ENCODE measurements at regions not wholly inside any gene's neighbourhood (a gene's known extent, or its start where the extent isn't known, plus 50 kb on each side); places are given as distances from the start of the nearest gene placed in this dataset.

DNA sequence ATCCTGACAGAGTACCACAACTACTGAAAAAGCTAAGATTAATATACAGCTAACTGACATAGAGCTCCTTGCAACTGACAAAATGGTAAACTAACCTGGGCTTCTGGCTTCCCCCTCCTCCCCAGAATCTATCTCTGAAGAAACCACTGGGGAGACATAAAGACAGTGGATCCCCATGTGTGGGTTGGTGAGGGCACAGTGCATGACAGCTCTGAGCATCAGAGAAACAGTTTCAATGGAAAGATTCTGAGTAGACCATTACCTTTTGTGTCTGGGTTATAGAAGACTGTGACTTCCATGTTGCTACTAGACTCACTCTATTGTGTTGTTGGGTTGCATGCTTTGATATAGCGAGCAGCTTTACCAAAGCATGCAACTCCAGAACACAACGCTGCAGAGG is 247.4 kb downstream of the EFCAB11 start:
- ATAC-seq (ENCODE audit: low read depth in 2 of 2) (no peak), DNase-seq (no peak)
- no peaks in the 10 kb centered on the region for H3K9me3 ChIP-seq (ENCODE audit: control insufficient read depth in 2 of 2, low read length in 2 of 2)
- H3K27me3 ChIP-seq (ENCODE audit: control insufficient read depth, insufficient read depth, low read length), result no peaks in the 10 kb centered on the region
- Mint-ChIP-seq H3K9me3 (peaks cover 0 to 9% (median 2%) of the 10 kb centered on the region in 7 donors), H3K4me3 (no peak overlapping the region), H3K36me3 (peaks cover 5% of the 10 kb centered on the region), H3K4me1 (peaks cover 11 to 39% (median 19%) of the 10 kb centered on the region in 4 donors), H3K27ac (no peak overlapping the region), H3K27me3 (no peaks in the 10 kb centered on the region)
- peaks cover 13% of the 10 kb centered on the region for H3K4me1 ChIP-seq (ENCODE audit: control insufficient read depth, insufficient read depth, low read length, poor library complexity, severe bottlenecking)
- no peak overlapping the region for H3K4me3 ChIP-seq (ENCODE audit: low read depth, low read length)
- no peaks in the 10 kb centered on the region for H3K36me3 ChIP-seq (ENCODE audit: control insufficient read depth, insufficient read depth, low read length)
- H3K27ac ChIP-seq (ENCODE audit: insufficient read depth, low read length, poor library complexity, severe bottlenecking), result no peak overlapping the region

DNA sequence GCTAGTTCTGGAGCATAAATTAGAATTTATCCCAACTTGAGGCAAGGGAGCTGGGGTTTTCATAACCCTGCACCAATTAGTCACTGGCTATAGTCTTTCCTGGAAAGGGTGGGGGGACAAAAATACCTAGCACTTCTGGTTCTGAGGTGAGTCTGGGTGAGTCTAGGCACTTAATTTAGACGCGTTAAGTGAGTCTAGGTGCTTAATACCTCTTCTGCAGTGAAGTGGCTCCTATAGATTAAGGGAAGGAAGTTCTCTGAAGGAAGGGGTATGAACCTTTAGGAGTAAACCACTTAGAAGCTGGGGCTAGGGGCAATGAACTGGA is 251.7 kb downstream of the EFCAB11 start:
- H3K27ac ChIP-seq (ENCODE audit: insufficient read depth, low read length, poor library complexity, severe bottlenecking), result no peak overlapping the region
- no peaks in the 10 kb centered on the region for H3K27me3 ChIP-seq (ENCODE audit: control insufficient read depth, insufficient read depth, low read length)
- peaks cover 24% of the 10 kb centered on the region for H3K4me1 ChIP-seq (ENCODE audit: control insufficient read depth, insufficient read depth, low read length, poor library complexity, severe bottlenecking)
- no peaks in the 10 kb centered on the region for H3K36me3 ChIP-seq (ENCODE audit: control insufficient read depth, insufficient read depth, low read length)
- H3K4me1 Mint-ChIP-seq, result peaks cover under 1 to 51% (median 20%) of the 10 kb centered on the region in 4 donors
- H3K4me3 Mint-ChIP-seq, result peak overlapping the region in 3 of 4 donors; percentile 45 to 85 (median 85)
- no peak for ATAC-seq (ENCODE audit: low read depth in 2 of 2)
- H3K9me3 ChIP-seq (ENCODE audit: control insufficient read depth in 2 of 2, low read length in 2 of 2), result no peaks in the 10 kb centered on the region
- H3K9me3 Mint-ChIP-seq, result peaks cover 0 to 4% (median 0%) of the 10 kb centered on the region in 7 donors
- no peaks in the 10 kb centered on the region for H3K27me3 Mint-ChIP-seq
- DNase-seq, result no peak
- H3K27ac Mint-ChIP-seq, result no peak overlapping the region
- no peak overlapping the region for H3K4me3 ChIP-seq (ENCODE audit: low read depth, low read length)
- H3K36me3 Mint-ChIP-seq, result no peaks in the 10 kb centered on the region

DNA sequence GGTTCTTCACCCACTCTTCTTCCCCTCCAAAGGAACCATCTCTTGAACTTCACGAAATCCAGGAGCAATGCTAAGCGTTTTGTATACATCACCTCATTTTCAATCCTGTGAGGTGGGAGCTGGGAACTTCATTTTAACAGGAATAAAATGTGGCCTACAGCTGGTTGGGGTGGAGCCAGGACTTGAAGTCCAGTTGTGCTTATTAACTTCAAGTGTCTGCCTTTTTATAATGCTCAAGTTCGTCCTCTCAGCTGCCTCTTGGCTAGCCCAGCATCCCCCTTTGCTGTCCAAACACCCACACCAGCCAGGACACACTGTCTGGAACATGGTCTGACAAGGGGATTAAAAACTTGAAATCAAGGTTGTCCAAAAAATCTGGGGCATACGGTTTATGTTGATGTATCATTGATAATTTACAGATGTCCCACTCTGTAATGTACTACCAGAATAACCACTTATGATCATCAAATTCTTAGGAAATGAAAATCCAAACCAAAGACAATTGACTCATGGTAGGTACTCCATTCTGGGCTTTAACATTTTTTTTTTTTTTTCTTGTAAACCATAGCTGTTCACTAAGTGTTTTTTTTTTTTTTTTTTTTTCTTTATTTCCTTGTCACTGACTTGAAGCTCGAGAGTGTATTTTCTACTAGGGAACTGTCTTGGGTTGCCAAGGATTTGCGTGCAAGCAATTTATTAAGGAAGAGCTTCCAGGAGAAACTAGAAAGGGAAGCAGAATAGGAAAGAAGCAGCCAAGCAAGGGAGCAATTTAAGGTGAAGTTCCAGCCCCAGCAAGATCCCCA is 252.3 kb downstream of the EFCAB11 start:
- Mint-ChIP-seq H3K27ac (peak overlapping the region; percentile 26 to 95 (median 79)), H3K27me3 (no peaks in the 10 kb centered on the region), H3K9me3 (peaks cover 0 to 4% (median 0%) of the 10 kb centered on the region in 7 donors), H3K4me3 (peak overlapping the region; percentile 85 to 89 (median 86)), H3K36me3 (no peaks in the 10 kb centered on the region), H3K4me1 (peaks cover 6 to 54% (median 21%) of the 10 kb centered on the region in 4 donors)
- ATAC-seq (ENCODE audit: low read depth in 2 of 2) (no peak), DNase-seq (no peak)
- Histone ChIP-seq H3K27ac (ENCODE audit: insufficient read depth, low read length, poor library complexity, severe bottlenecking) (peak overlapping the region; percentile 55), H3K36me3 (ENCODE audit: control insufficient read depth, insufficient read depth, low read length) (no peaks in the 10 kb centered on the region), H3K27me3 (ENCODE audit: control insufficient read depth, insufficient read depth, low read length) (no peaks in the 10 kb centered on the region), H3K4me1 (ENCODE audit: control insufficient read depth, insufficient read depth, low read length, poor library complexity, severe bottlenecking) (peaks cover 24% of the 10 kb centered on the region), H3K4me3 (ENCODE audit: low read depth, low read length) (peak overlapping the region; percentile 68), H3K9me3 (ENCODE audit: control insufficient read depth in 2 of 2, low read length in 2 of 2) (no peaks in the 10 kb centered on the region)

DNA sequence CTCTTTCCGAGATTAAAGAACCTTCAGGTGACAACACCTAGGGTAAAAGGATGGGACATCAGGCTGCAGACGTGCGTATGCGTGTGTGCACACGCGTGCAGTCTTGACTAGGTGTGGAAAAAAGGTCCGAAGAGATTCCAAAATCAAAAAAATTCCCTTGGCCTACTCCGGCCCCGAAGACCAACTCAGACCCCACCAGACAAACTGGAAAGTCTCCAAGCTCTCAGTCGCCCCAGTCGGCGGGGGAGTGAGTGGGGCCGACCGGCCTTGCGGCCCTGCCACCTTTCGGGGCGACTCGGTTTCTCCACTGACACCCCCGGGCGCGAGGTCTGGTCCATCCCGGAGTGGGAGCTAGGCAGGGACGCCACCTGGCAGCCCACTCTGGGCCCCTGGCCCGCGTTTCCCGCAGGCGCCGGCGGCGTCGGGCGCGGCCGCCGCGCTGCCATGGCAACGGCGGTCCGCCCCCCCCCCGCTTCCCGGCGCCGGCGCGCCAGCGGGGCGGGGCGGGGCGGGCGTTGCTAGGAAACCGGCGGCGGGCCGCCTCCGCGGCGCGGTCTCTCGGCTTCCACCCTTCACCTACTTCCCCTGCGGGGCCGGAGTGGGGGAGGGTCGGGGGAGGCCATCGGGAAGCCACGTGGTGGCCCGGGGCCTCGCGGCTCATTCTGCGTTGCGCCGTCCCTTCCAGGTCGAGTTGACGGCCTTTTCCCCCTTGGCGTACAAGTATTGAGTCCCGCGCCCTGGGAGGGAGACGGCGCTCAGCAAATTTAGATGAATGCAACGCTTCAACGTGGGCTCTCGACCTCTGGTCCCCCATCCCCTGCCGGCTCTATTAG is 253.1 kb downstream of the EFCAB11 start:
- peak overlapping the region; percentile 85 to 89 (median 86) for H3K4me3 Mint-ChIP-seq
- no peaks in the 10 kb centered on the region for H3K27me3 Mint-ChIP-seq
- peaks cover 0 to 4% (median 0%) of the 10 kb centered on the region in 7 donors for H3K9me3 Mint-ChIP-seq
- Histone ChIP-seq H3K36me3 (ENCODE audit: control insufficient read depth, insufficient read depth, low read length) (no peaks in the 10 kb centered on the region), H3K4me3 (ENCODE audit: low read depth, low read length) (peak overlapping the region; percentile 68), H3K27ac (ENCODE audit: insufficient read depth, low read length, poor library complexity, severe bottlenecking) (peak overlapping the region; percentile 55), H3K27me3 (ENCODE audit: control insufficient read depth, insufficient read depth, low read length) (no peaks in the 10 kb centered on the region), H3K4me1 (ENCODE audit: control insufficient read depth, insufficient read depth, low read length, poor library complexity, severe bottlenecking) (peaks cover 24% of the 10 kb centered on the region), H3K9me3 (ENCODE audit: control insufficient read depth in 2 of 2, low read length in 2 of 2) (no peaks in the 10 kb centered on the region)
- ATAC-seq (ENCODE audit: low read depth in 2 of 2), result peak; percentile 86 to 91
- no peaks in the 10 kb centered on the region for H3K36me3 Mint-ChIP-seq
- peak; percentile 79 to 81 (median 80) for DNase-seq
- H3K4me1 Mint-ChIP-seq, result peaks cover 6 to 53% (median 22%) of the 10 kb centered on the region in 4 donors
- peak overlapping the region; percentile 26 to 95 (median 79) for H3K27ac Mint-ChIP-seq

DNA sequence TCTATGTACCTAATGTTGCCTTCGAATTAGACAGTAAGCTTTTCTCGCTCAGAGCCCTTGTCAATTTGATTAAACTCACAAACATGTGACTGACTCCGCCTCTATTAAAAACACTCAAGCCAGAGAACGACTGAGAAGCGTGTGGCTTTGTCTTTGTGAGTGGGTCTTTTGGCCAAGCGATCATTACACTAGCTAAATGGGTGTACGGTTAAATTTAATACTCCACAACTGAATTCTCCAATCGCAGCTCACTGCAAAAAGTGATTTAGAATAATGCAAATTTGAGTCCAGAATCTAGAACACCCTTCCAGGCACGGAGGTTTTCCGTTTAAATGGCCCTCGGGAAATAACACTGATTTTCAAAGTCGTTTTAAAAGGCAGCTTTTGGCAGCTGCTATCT is 253.7 kb downstream of the EFCAB11 start:
- no peaks in the 10 kb centered on the region for H3K36me3 ChIP-seq (ENCODE audit: control insufficient read depth, insufficient read depth, low read length)
- ATAC-seq (ENCODE audit: low read depth in 2 of 2) (no peak), DNase-seq (no peak)
- H3K9me3 ChIP-seq (ENCODE audit: control insufficient read depth in 2 of 2, low read length in 2 of 2), result no peaks in the 10 kb centered on the region
- no peaks in the 10 kb centered on the region for H3K27me3 ChIP-seq (ENCODE audit: control insufficient read depth, insufficient read depth, low read length)
- Mint-ChIP-seq H3K4me3 (peak overlapping the region; percentile 79 to 85 (median 80)), H3K27me3 (no peaks in the 10 kb centered on the region), H3K36me3 (no peaks in the 10 kb centered on the region), H3K9me3 (peaks cover 0 to 4% (median 0%) of the 10 kb centered on the region in 7 donors), H3K4me1 (peaks cover 6 to 50% (median 20%) of the 10 kb centered on the region in 4 donors), H3K27ac (peak overlapping the region in 2 of 3 donors; percentile 59 to 86)
- peak overlapping the region; percentile 62 for H3K4me3 ChIP-seq (ENCODE audit: low read depth, low read length)
- peaks cover 24% of the 10 kb centered on the region for H3K4me1 ChIP-seq (ENCODE audit: control insufficient read depth, insufficient read depth, low read length, poor library complexity, severe bottlenecking)
- H3K27ac ChIP-seq (ENCODE audit: insufficient read depth, low read length, poor library complexity, severe bottlenecking), result no peak overlapping the region

DNA sequence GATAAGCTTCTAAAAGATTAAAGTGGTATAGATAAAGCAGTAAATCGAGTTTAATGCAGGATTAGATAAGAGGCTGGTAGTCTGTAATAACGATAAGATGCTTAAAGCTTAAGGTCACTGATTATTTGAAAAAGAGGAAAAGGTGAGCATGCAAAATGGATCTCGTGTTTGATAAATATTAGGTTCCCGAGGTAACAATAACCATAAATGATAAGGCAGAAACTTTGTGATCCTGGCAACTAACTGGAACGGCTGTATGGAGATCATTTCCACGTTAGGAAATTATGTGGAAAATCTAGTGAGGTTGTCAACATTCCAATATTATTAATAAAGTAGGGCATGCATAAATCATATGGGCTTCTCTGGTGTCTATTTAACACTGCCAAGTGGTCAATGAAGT is 255.5 kb downstream of the EFCAB11 start:
- H3K27ac Mint-ChIP-seq, result no peak overlapping the region
- H3K4me3 Mint-ChIP-seq, result peak overlapping the region in 1 of 4 donors; percentile 20
- H3K27ac ChIP-seq (ENCODE audit: insufficient read depth, low read length, poor library complexity, severe bottlenecking), result no peak overlapping the region
- H3K4me1 Mint-ChIP-seq, result peaks cover 6 to 46% (median 16%) of the 10 kb centered on the region in 4 donors
- H3K36me3 Mint-ChIP-seq, result no peaks in the 10 kb centered on the region
- H3K4me3 ChIP-seq (ENCODE audit: low read depth, low read length), result no peak overlapping the region
- H3K27me3 Mint-ChIP-seq, result no peaks in the 10 kb centered on the region
- DNase-seq (no peak), ATAC-seq (ENCODE audit: low read depth in 2 of 2) (no peak)
- H3K36me3 ChIP-seq (ENCODE audit: control insufficient read depth, insufficient read depth, low read length), result no peaks in the 10 kb centered on the region
- H3K9me3 ChIP-seq (ENCODE audit: control insufficient read depth in 2 of 2, low read length in 2 of 2), result no peaks in the 10 kb centered on the region
- peaks cover 24% of the 10 kb centered on the region for H3K4me1 ChIP-seq (ENCODE audit: control insufficient read depth, insufficient read depth, low read length, poor library complexity, severe bottlenecking)
- no peaks in the 10 kb centered on the region for H3K27me3 ChIP-seq (ENCODE audit: control insufficient read depth, insufficient read depth, low read length)
- H3K9me3 Mint-ChIP-seq, result peaks cover 0 to 4% (median 0%) of the 10 kb centered on the region in 7 donors

DNA sequence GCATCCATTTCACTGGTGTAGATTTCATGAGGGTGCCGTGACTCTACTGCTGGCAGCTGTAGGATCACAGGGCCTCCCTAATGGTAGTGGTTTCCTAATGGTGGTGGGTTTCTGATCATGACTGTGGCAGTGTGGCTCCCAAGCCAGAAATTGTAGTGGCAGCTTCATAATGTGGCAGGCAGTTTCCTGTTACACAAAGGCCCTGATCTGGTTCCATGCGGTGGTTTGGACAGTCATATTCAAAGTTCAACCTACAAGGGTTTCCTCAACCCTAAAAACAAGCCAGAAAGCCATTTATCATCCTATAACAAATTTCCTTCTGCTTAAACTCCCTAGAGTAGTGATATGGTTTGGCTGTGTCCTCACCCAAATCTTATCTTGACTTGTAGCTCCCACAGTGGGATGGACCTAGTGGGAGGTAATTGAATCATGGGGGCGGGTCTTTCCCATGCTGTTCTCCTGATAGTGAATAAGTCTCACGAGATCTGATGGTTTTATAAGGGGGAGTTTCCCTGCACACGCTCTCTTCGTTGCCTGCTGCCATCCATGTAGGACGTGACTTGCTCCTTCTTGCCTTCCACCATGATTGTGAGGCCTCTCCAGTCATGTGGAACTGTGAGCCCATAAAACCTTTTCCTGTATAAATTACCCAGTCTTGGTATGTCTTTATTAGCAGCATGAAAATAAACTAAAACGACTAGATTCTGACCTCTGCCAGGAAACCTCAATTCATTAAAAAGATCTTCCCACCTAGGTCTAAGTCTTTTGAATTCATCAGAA is 257.1 kb downstream of the EFCAB11 start:
- Mint-ChIP-seq H3K4me3 (peak overlapping the region in 1 of 4 donors; percentile 25), H3K4me1 (peaks cover 5 to 30% (median 7%) of the 10 kb centered on the region in 4 donors), H3K9me3 (peaks cover 0 to 1% (median 0%) of the 10 kb centered on the region in 7 donors), H3K27me3 (no peaks in the 10 kb centered on the region), H3K27ac (peak overlapping the region in 2 of 3 donors; percentile 17 to 69), H3K36me3 (no peaks in the 10 kb centered on the region)
- ATAC-seq (ENCODE audit: low read depth in 2 of 2) (no peak), DNase-seq (peak in 1 of 3 donors; percentile 16)
- no peaks in the 10 kb centered on the region for H3K27me3 ChIP-seq (ENCODE audit: control insufficient read depth, insufficient read depth, low read length)
- H3K4me3 ChIP-seq (ENCODE audit: low read depth, low read length), result no peak overlapping the region
- no peaks in the 10 kb centered on the region for H3K9me3 ChIP-seq (ENCODE audit: control insufficient read depth in 2 of 2, low read length in 2 of 2)
- H3K4me1 ChIP-seq (ENCODE audit: control insufficient read depth, insufficient read depth, low read length, poor library complexity, severe bottlenecking), result peaks cover 14% of the 10 kb centered on the region
- no peaks in the 10 kb centered on the region for H3K36me3 ChIP-seq (ENCODE audit: control insufficient read depth, insufficient read depth, low read length)
- no peak overlapping the region for H3K27ac ChIP-seq (ENCODE audit: insufficient read depth, low read length, poor library complexity, severe bottlenecking)
